ENCODE measurements at regions not wholly inside any gene's neighbourhood (a gene's known extent, or its start where the extent isn't known, plus 50 kb on each side); places are given as distances from the start of the nearest gene placed in this dataset.

DNA sequence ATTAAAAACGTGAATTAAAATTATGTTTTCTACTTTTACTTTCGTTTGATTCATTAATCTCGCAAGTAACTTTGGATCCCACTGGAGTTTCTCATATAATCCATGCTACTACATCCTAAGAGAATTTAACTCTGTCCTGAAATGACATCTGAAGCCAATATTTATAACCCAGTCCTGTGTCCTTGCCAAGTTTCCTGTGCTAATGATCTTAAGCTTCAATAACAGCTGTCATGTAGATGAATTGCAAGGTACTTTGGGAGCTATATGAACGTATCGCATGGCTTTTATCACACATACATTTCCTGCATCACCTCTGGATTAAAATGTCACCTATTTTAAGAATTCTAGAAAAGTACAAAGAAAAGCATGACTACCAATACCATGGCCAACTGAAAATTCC is 833.8 kb upstream of the CITED2 start:
- no peak overlapping the region for H3K4me3 ChIP-seq (ENCODE audit: low read depth, low read length)
- TF ChIP-seq MYC (IDR thresholded peaks at IDR 0.05; ENCODE audit: low read depth, low read length) (no peak), CTCF (IDR thresholded peaks at IDR 0.05; ENCODE audit: low read depth, low read length) (no peak), POLR2A (IDR thresholded peaks at IDR 0.05; ENCODE audit: extremely low read depth, insufficient read length) (no peak)
- TF ChIP-seq, protein P1, sequence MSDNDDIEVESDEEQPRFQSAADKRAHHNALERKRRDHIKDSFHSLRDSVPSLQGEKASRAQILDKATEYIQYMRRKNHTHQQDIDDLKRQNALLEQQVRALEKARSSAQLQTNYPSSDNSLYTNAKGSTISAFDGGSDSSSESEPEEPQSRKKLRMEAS (IDR thresholded peaks at IDR 0.05; ENCODE audit: low read depth, low read length): no peak
- no peak for DNase-seq (ENCODE audit: low read depth)

DNA sequence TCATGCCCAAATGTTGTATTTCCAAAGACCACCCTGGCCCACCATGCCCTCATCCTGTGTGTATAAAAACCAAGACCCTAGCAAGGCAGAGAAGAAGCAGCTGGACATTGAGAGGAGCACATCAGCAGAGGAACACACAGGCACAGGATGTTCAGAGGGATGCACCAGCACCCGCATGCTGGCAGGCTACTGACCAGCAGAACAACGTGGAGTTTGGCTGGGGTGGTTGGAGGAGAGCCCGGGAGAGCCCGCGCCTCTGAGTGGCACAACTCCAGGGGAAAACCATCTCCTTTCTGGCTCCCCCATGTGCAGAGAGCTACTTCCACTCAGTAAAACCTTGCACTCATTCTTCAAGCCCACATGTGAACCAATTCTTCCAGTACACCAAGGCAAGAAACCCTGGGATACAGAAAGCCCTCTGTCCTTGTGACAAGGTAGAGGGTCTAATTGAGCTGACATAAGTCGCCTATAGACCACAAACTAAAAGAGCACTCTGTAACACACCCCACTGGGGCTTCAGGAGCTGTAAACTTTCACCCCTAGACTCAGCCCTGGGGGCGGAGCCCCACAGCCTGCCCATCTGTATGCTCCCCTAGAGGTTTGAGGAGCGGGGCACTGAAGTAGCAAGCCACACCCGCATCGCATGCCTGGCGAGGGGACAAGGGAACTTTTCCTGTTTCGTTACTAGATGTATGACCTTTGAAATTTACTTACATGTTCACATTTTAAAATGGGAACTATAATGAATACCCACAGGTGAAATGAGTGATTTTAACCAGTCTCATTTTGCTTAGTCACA is 831.5 kb upstream of the CITED2 start:
- TF ChIP-seq MYC (IDR thresholded peaks at IDR 0.05; ENCODE audit: low read depth, low read length) (no peak), POLR2A (IDR thresholded peaks at IDR 0.05; ENCODE audit: extremely low read depth, insufficient read length) (no peak), CTCF (IDR thresholded peaks at IDR 0.05; ENCODE audit: low read depth, low read length) (no peak)
- TF ChIP-seq, protein P1 (IDR thresholded peaks at IDR 0.05; ENCODE audit: low read depth, low read length): no peak
- no peak overlapping the region for H3K4me3 ChIP-seq (ENCODE audit: low read depth, low read length)
- no peak for DNase-seq (ENCODE audit: low read depth)

DNA sequence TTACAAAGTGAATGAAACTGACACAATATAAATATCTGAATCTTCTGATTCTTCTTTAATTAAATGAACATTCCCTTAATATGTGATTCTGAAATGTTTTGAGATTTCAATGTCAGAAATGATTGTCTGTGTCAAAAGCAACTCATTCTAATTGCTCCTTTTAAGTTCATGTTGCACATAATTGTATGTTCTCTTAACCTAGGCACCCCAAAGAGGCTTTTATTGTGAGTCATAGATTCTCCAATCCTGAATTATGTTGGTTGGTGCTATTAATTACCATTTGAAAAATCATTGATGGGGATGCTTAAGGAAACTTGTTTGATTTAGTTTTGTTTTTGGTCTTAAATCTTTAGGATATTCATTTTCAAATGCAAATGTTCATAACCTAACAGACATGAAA is 829.7 kb upstream of the CITED2 start:
- TF ChIP-seq POLR2A (IDR thresholded peaks at IDR 0.05; ENCODE audit: extremely low read depth, insufficient read length) (no peak), CTCF (IDR thresholded peaks at IDR 0.05; ENCODE audit: low read depth, low read length) (no peak), MYC (IDR thresholded peaks at IDR 0.05; ENCODE audit: low read depth, low read length) (no peak)
- TF ChIP-seq, protein P1 (IDR thresholded peaks at IDR 0.05; ENCODE audit: low read depth, low read length): no peak
- no peak for DNase-seq (ENCODE audit: low read depth)
- H3K4me3 ChIP-seq (ENCODE audit: low read depth, low read length): no peak overlapping the region

GRCh38 chr6:140203661-140204147 is 829.3 kb upstream of the CITED2 start:
- DNase-seq (ENCODE audit: low read depth): no peak
- H3K4me3 ChIP-seq (ENCODE audit: low read depth, low read length): no peak overlapping the region
- TF ChIP-seq CTCF (IDR thresholded peaks at IDR 0.05; ENCODE audit: low read depth, low read length) (no peak), POLR2A (IDR thresholded peaks at IDR 0.05; ENCODE audit: extremely low read depth, insufficient read length) (no peak), MYC (IDR thresholded peaks at IDR 0.05; ENCODE audit: low read depth, low read length) (no peak)
- TF ChIP-seq, protein P1 (IDR thresholded peaks at IDR 0.05; ENCODE audit: low read depth, low read length): no peak

GRCh38 chr6:140202964-140203515 is 828.6 kb upstream of the CITED2 start:
- H3K4me3 ChIP-seq (ENCODE audit: low read depth, low read length): no peak overlapping the region
- DNase-seq (ENCODE audit: low read depth): no peak
- no peak for TF ChIP-seq MYC (IDR thresholded peaks at IDR 0.05; ENCODE audit: low read depth, low read length)
- no peak for TF ChIP-seq CTCF (IDR thresholded peaks at IDR 0.05; ENCODE audit: low read depth, low read length)
- TF ChIP-seq POLR2A (IDR thresholded peaks at IDR 0.05; ENCODE audit: extremely low read depth, insufficient read length): no peak
- TF ChIP-seq, protein P1 (IDR thresholded peaks at IDR 0.05; ENCODE audit: low read depth, low read length): no peak
